ENCODE measurements at regions not wholly inside any gene's neighbourhood (a gene's known extent, or its start where the extent isn't known, plus 50 kb on each side); places are given as distances from the start of the nearest gene placed in this dataset.

DNA sequence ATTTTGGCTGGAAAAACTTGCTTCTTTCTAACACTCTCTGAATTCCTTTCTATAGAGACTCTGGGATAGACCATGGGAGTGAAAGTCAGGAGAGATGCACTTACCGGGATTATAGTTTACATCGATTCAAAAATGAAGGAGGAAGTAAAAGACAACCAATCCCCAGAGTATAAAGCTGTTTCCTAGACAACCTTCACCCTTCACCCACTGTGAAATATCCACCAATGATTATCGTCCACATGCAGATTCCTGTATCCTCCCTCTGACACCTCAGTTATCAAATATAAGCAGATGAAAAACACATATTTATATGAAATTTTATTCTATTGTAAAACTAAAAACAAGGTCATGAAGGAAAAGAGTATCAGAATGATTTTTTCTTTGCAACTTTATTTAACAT, 258.8 kb upstream of the GK2 start:
- no peaks in the 10 kb centered on the region for H3K27me3 ChIP-seq (replicated peaks; ENCODE audit: insufficient read depth)
- H3K9ac ChIP-seq, result no peak overlapping the region
- H3K4me3 ChIP-seq, result no peak overlapping the region
- no peak overlapping the region for H2AFZ ChIP-seq
- no peak for TF ChIP-seq EZH2 (IDR thresholded peaks at IDR 0.05; ENCODE audit: insufficient read depth, poor library complexity, severe bottlenecking)
- TF ChIP-seq EZH2phosphoT487 (IDR thresholded peaks at IDR 0.05; ENCODE audit: insufficient read depth, low read depth), result no peak
- in situ Hi-C loops (cut with MboI), result no loop called here
- H3K36me3 ChIP-seq (ENCODE audit: low read depth), result no peaks in the 10 kb centered on the region
- no peaks in the 10 kb centered on the region for H3K79me2 ChIP-seq (ENCODE audit: insufficient read depth)
- no peaks in the 10 kb centered on the region for H3K4me1 ChIP-seq (ENCODE audit: insufficient read depth)
- no peaks in the 10 kb centered on the region for H3K9me3 ChIP-seq (ENCODE audit: low read depth)
- no peaks in the 10 kb centered on the region for H4K20me1 ChIP-seq (ENCODE audit: insufficient read depth)
- WGBS, 2 experiments (ENCODE audit: low coverage in 1 of 2, low lambda C conversion rate in 2 of 2, missing lambda C conversion rate in 2 of 2), result 79 to 86% methylated on average over 3 of the region's 3 CpGs
- no peak overlapping the region for H3K4me2 ChIP-seq (ENCODE audit: unreplicated experiment)
- H3K9me2 ChIP-seq (ENCODE audit: insufficient read depth), result no peaks in the 10 kb centered on the region
- no peaks in the 10 kb centered on the region for H3F3A ChIP-seq (ENCODE audit: insufficient read depth)
- H3K27ac ChIP-seq, result no peak overlapping the region
- DNase-seq, result no peak

DNA sequence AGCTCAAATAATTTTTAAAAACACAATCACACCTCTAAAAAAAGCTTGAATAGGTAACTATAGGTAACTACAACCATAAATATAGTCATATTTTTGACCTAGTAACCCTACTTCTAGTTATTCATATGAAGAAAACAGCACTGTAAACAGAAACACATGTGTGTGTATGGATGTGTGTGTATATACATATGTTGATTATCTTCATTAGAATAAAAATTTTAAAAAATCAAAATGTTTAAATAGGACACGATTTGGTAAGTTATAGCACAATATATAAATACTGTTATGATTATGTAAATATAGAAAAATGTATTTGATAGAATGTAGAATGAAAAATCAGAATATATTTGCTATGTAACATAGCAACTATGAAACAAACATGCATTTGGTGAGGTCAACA, 258.1 kb upstream of the GK2 start:
- 21 to 26% methylated on average over 1 of the region's 1 CpG for WGBS, 2 experiments (ENCODE audit: low coverage in 1 of 2, low lambda C conversion rate in 2 of 2, missing lambda C conversion rate in 2 of 2)
- H3K9me3 ChIP-seq (ENCODE audit: low read depth), result no peaks in the 10 kb centered on the region
- in situ Hi-C loops (cut with MboI), result no loop called here

DNA sequence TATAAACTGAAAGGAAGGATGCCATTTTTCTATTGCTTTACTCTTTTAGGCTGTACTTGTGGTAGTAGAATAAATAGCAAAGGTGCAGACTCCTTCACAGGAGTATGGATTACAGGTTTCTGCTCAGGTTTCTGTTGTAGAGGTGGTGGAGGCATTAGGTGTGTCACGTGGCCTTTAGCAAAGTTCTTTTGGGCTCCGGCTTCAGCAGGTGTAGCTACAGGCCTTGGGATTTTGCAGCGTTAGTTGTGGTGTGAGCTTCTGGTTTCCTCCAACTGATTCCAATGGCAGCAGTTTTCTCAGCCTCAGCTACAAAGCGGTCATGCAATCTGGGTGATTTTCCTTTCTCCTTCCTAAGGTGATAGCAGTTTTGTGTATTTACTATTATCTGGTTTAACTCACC, 255.8 kb upstream of the GK2 start:
- H2AFZ ChIP-seq, result no peak overlapping the region
- in situ Hi-C loops (cut with MboI), result no loop called here
- H3K9ac ChIP-seq, result no peak overlapping the region
- H3K4me3 ChIP-seq, result no peak overlapping the region
- TF ChIP-seq EZH2phosphoT487 (IDR thresholded peaks at IDR 0.05; ENCODE audit: insufficient read depth, low read depth) (no peak), EZH2 (IDR thresholded peaks at IDR 0.05; ENCODE audit: insufficient read depth, poor library complexity, severe bottlenecking) (no peak)
- H4K20me1 ChIP-seq (ENCODE audit: insufficient read depth), result no peaks in the 10 kb centered on the region
- no peaks in the 10 kb centered on the region for H3K79me2 ChIP-seq (ENCODE audit: insufficient read depth)
- H3K9me2 ChIP-seq (ENCODE audit: insufficient read depth), result no peaks in the 10 kb centered on the region
- no peaks in the 10 kb centered on the region for H3K27me3 ChIP-seq (replicated peaks; ENCODE audit: insufficient read depth)
- no peak for DNase-seq
- H3K9me3 ChIP-seq (ENCODE audit: low read depth), result no peaks in the 10 kb centered on the region
- no peak overlapping the region for H3K4me2 ChIP-seq (ENCODE audit: unreplicated experiment)
- no peaks in the 10 kb centered on the region for H3K36me3 ChIP-seq (ENCODE audit: low read depth)
- WGBS, 2 experiments (ENCODE audit: low coverage in 1 of 2, low lambda C conversion rate in 2 of 2, missing lambda C conversion rate in 2 of 2), result 68 to 83% methylated on average over 4 of the region's 4 CpGs
- no peak overlapping the region for H3K27ac ChIP-seq
- H3F3A ChIP-seq (ENCODE audit: insufficient read depth), result no peaks in the 10 kb centered on the region
- H3K4me1 ChIP-seq (ENCODE audit: insufficient read depth), result no peaks in the 10 kb centered on the region

More for the DNA sequence above, 258.1 kb upstream of the GK2 start:
- Histone ChIP-seq H3K4me1 (ENCODE audit: insufficient read depth) (no peaks in the 10 kb centered on the region), H3K27ac (no peak overlapping the region), H3K27me3 (replicated peaks; ENCODE audit: insufficient read depth) (no peaks in the 10 kb centered on the region), H3K9me2 (ENCODE audit: insufficient read depth) (no peaks in the 10 kb centered on the region), H3K9ac (no peak overlapping the region), H2AFZ (no peak overlapping the region), H3K4me3 (no peak overlapping the region), H3K79me2 (ENCODE audit: insufficient read depth) (no peaks in the 10 kb centered on the region), H4K20me1 (ENCODE audit: insufficient read depth) (no peaks in the 10 kb centered on the region), H3F3A (ENCODE audit: insufficient read depth) (no peaks in the 10 kb centered on the region), H3K4me2 (ENCODE audit: unreplicated experiment) (no peak overlapping the region), H3K36me3 (ENCODE audit: low read depth) (no peaks in the 10 kb centered on the region)
- TF ChIP-seq EZH2 (IDR thresholded peaks at IDR 0.05; ENCODE audit: insufficient read depth, poor library complexity, severe bottlenecking), result no peak
- TF ChIP-seq EZH2phosphoT487 (IDR thresholded peaks at IDR 0.05; ENCODE audit: insufficient read depth, low read depth), result no peak
- DNase-seq, result no peak

DNA sequence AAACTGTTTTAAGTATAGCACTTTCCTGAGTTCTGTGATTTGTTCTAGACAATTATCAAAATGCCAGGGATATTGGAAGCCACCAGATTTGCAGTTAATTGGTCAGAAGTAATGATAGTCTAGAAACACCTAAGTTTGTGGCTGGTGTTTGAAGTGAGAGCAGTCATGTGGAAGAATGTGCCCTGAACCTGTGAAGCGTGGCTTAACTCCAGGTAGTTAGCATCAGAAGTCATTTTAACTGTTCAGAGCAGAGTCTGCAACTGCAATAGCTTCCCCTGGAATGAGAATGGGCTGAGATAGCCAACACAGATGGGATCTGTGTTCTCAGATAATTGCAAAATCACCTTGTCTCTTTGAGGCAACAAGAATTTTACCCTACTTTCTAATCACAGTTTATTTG, 255.1 kb upstream of the GK2 start:
- Histone ChIP-seq H3K27ac (no peak overlapping the region), H3K4me2 (ENCODE audit: unreplicated experiment) (no peak overlapping the region), H3F3A (ENCODE audit: insufficient read depth) (no peaks in the 10 kb centered on the region), H3K9ac (no peak overlapping the region), H3K36me3 (ENCODE audit: low read depth) (no peaks in the 10 kb centered on the region), H3K9me2 (ENCODE audit: insufficient read depth) (no peaks in the 10 kb centered on the region), H4K20me1 (ENCODE audit: insufficient read depth) (no peaks in the 10 kb centered on the region), H3K4me3 (no peak overlapping the region), H2AFZ (no peak overlapping the region), H3K79me2 (ENCODE audit: insufficient read depth) (no peaks in the 10 kb centered on the region), H3K4me1 (ENCODE audit: insufficient read depth) (no peaks in the 10 kb centered on the region), H3K9me3 (ENCODE audit: low read depth) (no peaks in the 10 kb centered on the region), H3K27me3 (replicated peaks; ENCODE audit: insufficient read depth) (no peaks in the 10 kb centered on the region)
- in situ Hi-C loops (cut with MboI), result no loop called here
- DNase-seq, result no peak
- no peak for TF ChIP-seq EZH2 (IDR thresholded peaks at IDR 0.05; ENCODE audit: insufficient read depth, poor library complexity, severe bottlenecking)
- TF ChIP-seq EZH2phosphoT487 (IDR thresholded peaks at IDR 0.05; ENCODE audit: insufficient read depth, low read depth), result no peak
- 62 to 69% methylated on average over 1 of the region's 1 CpG for WGBS, 2 experiments (ENCODE audit: low coverage in 1 of 2, low lambda C conversion rate in 2 of 2, missing lambda C conversion rate in 2 of 2)

DNA sequence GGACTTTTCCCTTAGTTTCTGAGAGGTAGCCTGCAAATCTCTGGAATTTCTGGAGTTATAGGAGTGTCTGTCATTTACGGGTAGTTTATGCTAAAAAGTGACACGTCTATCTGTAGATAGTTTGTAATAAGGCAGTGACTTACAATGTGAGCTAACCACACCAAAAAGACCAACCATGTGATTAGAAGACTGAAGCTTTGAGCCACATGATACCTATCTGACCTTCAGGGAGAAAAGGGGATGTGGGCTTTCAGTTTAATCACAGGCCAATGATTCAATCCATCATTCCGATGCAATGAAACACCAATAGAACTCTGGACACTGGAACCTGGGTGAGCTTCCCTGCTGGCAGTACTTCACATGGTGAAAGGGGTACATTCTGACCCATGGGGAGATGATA, 254.6 kb upstream of the GK2 start:
- H3K27ac ChIP-seq, result no peak overlapping the region
- H4K20me1 ChIP-seq (ENCODE audit: insufficient read depth), result no peaks in the 10 kb centered on the region
- WGBS, 2 experiments (ENCODE audit: low coverage in 1 of 2, low lambda C conversion rate in 2 of 2, missing lambda C conversion rate in 2 of 2), result 82 to 87% methylated on average over 3 of the region's 3 CpGs

More for the DNA sequence above, 254.6 kb upstream of the GK2 start:
- Histone ChIP-seq H3K9me3 (ENCODE audit: low read depth) (no peaks in the 10 kb centered on the region), H3K27me3 (replicated peaks; ENCODE audit: insufficient read depth) (no peaks in the 10 kb centered on the region), H3K4me2 (ENCODE audit: unreplicated experiment) (no peak overlapping the region), H3K36me3 (ENCODE audit: low read depth) (no peaks in the 10 kb centered on the region), H3K4me3 (no peak overlapping the region), H3F3A (ENCODE audit: insufficient read depth) (no peaks in the 10 kb centered on the region), H3K9me2 (ENCODE audit: insufficient read depth) (no peaks in the 10 kb centered on the region), H2AFZ (no peak overlapping the region), H3K79me2 (ENCODE audit: insufficient read depth) (no peaks in the 10 kb centered on the region), H3K4me1 (ENCODE audit: insufficient read depth) (no peaks in the 10 kb centered on the region), H3K9ac (no peak overlapping the region)
- DNase-seq, result no peak
- no peak for TF ChIP-seq EZH2phosphoT487 (IDR thresholded peaks at IDR 0.05; ENCODE audit: insufficient read depth, low read depth)
- TF ChIP-seq EZH2 (IDR thresholded peaks at IDR 0.05; ENCODE audit: insufficient read depth, poor library complexity, severe bottlenecking), result no peak
- in situ Hi-C loops (cut with MboI), result no loop called here
